ENCODE measurements at regions not wholly inside any gene's neighbourhood (a gene's known extent, or its start where the extent isn't known, plus 50 kb on each side); places are given as distances from the start of the nearest gene placed in this dataset.

DNA sequence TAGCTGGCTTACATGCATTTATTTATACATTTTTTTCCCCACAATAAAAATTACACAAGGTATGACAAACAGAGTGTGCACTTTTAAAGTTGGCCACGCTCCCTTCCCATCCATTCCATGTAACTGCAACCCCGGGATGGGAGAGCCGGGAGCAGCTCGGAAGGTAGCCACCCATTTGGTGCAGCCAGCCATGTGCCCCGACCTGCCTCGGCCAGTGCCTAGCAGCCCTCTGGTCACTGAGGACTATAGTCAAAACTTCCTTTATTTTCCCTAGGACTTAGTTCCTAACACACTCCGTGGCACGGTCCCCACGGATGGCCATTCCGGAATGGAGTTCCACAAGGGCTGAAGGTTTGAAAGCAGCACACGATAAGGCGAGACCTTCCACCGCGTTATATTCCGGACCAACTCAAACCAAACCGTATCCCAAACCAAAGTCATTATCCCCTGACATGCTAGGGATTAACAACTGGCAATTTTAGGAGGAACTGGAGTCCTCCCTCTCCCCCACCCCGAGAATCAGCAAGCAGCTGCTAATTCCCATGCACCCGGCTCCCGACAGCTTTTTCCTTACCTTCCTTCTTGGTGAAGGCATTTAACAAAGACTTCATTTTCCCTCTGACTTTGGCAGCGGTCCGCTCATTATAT is 426.4 kb downstream of the SHANK2 start:
- TF ChIP-seq, protein P1, sequence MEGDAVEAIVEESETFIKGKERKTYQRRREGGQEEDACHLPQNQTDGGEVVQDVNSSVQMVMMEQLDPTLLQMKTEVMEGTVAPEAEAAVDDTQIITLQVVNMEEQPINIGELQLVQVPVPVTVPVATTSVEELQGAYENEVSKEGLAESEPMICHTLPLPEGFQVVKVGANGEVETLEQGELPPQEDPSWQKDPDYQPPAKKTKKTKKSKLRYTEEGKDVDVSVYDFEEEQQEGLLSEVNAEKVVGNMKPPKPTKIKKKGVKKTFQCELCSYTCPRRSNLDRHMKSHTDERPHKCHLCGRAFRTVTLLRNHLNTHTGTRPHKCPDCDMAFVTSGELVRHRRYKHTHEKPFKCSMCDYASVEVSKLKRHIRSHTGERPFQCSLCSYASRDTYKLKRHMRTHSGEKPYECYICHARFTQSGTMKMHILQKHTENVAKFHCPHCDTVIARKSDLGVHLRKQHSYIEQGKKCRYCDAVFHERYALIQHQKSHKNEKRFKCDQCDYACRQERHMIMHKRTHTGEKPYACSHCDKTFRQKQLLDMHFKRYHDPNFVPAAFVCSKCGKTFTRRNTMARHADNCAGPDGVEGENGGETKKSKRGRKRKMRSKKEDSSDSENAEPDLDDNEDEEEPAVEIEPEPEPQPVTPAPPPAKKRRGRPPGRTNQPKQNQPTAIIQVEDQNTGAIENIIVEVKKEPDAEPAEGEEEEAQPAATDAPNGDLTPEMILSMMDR (IDR thresholded peaks at IDR 0.05; ENCODE audit: low read depth, low read length): no peak
- DNase-seq (ENCODE audit: low read depth in 2 of 2): peak in 1 of 2 donors; percentile 1
- no peak overlapping the region for H3K4me3 ChIP-seq (replicated peaks in 1 of 2; ENCODE audit: low read depth in 2 of 2, low read length in 2 of 2)

DNA sequence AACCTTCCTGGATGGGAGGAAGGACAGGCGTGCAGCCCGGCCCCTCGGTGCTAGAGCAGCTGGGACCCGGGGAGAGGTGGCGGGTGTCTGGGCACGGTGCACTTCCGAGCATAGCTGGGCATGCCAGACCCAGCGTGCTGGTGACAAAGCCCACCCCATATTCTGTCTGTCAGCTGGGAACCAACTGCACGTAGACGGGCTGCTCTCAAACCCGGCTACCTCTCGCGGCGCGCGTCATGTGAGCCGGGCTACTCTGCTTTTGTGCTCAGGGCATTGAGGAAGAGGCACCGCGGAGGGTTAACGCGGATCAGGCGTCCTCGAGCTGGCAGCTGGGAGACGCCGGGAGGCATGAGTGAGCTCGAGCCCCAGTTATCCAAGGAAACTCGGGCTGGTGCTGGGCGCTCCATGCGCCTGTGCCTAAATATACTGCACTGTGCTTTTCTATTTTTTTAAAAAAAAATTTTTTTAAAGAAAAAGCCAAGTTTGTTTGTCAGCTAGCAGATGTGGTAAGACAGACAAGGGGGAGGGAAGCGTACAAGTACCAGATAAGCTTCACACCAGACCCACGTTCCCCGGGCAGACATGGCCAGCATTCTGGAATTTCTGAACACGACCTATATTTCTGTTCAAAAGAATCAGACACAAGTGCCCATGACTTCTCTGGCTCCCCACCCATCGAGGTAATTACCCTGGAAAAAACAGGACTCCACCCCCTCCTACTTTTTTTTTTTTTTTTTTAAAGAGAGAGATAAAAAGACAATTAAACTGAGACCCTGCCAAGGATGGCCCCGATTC is 425.6 kb downstream of the SHANK2 start:
- no peak overlapping the region for H3K4me3 ChIP-seq (replicated peaks in 1 of 2; ENCODE audit: low read depth in 2 of 2, low read length in 2 of 2)
- TF ChIP-seq, protein P1 (IDR thresholded peaks at IDR 0.05; ENCODE audit: low read depth, low read length): no peak
- peak in 1 of 2 donors; percentile 17 for DNase-seq (ENCODE audit: low read depth in 2 of 2)

DNA sequence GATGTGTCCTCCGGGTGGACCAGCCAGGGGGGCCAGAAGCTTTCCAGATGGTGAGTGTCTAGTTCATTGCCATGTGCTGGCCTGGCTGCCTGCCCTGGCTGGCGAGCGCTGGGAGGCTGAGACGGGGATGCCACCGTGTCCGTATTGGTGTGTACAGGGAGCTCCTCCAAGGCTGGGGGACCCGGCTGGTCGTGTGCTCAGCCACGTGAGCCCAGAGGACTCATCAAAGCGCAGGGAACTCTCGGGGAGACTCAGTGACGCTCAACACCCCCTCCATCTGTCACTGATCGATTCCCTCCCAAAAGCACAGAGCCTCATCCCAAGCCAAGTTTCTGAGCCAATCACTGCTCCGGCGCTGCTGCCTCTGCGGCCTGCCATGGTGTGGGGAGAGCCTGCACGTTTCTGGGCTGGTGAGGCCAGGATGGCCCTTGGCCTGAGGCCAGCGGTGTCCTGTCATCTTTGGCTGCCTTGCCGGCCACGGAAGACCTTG is 423.7 kb downstream of the SHANK2 start:
- no peak for DNase-seq (ENCODE audit: low read depth in 2 of 2)
- no peak overlapping the region for H3K4me3 ChIP-seq (replicated peaks in 1 of 2; ENCODE audit: low read depth in 2 of 2, low read length in 2 of 2)
- TF ChIP-seq, protein P1 (IDR thresholded peaks at IDR 0.05; ENCODE audit: low read depth, low read length): no peak

DNA sequence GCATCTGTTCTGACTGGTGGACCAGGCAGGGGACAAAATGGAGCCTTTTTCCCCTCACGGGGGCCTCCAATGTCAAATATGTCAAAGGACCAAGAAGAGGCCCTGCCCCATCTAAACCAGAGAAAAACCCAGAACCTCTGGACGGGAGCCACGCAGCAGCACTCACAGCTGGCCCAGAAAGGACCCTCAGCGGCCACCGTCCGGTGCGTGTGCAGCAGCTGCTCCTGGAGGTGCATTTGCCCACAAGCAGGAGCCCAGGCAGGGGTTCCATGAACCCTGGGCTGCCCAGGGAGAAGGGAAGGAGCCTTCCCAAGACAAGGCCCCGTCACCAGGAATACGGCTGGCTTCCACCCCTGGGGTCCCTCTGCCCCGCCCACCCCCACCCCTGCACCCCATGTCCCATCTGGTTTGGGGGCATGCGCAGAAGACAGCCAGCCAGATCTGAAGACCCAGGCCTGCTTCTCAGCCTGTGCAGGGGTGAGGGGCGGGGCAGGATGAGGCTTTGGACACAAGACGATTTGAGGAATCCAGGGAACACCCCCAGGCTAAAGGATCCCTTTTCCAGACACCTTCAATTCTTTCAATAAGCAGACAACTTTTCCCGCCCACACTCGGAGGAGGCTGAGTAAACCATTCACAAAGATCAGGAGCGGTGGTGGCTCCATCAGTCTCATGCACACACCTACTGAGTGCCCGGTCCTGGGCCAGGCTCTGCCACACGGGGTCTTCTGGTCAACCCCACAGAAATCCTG is 423.1 kb downstream of the SHANK2 start:
- H3K4me3 ChIP-seq (replicated peaks in 1 of 2; ENCODE audit: low read depth in 2 of 2, low read length in 2 of 2): no peak overlapping the region
- TF ChIP-seq, protein P1 (IDR thresholded peaks at IDR 0.05; ENCODE audit: low read depth, low read length): no peak
- no peak for DNase-seq (ENCODE audit: low read depth in 2 of 2)

DNA sequence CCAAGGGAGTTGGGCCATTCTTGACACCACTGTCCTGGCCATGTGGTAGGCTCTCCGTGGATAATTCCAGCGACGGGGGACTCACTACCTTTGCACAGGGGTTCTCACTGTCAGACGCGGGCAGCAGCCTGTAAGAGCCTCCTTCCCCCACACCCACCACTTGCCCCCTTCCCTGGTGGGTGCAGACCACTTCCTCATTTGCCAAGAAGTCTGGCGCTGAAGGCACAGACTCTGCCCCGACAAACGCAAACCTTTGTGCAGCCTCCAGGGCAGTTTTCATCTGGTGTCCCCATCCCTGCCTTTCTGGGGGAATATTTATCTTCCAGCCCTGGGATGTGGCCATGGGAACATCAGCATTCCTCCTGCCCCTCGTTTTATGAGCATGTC is 422.5 kb downstream of the SHANK2 start:
- TF ChIP-seq, protein P1 (IDR thresholded peaks at IDR 0.05; ENCODE audit: low read depth, low read length): no peak
- no peak overlapping the region for H3K4me3 ChIP-seq (replicated peaks in 1 of 2; ENCODE audit: low read depth in 2 of 2, low read length in 2 of 2)
- no peak for DNase-seq (ENCODE audit: low read depth in 2 of 2)

DNA sequence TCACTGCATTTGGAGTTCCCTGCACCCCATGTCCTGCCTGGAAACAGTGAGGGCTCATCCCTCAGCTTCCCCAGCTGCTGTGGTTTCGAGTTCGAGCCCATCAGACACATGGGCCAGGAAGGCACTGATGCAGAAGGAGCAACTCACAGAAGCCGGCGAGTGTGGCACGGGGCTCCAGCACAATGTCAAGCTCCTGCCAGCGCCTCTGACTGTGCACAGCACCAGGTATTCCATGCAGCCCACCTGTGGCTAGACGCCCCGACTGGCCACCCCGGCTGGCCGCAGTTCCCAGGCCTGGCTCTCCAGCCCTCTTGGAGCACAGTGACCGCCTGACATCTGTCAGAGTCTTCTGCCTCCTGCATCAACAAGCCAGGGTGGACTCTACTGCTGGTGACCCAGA is 419.4 kb downstream of the SHANK2 start:
- no peak for DNase-seq (ENCODE audit: low read depth in 2 of 2)
- H3K4me3 ChIP-seq (replicated peaks in 1 of 2; ENCODE audit: low read depth in 2 of 2, low read length in 2 of 2): no peak overlapping the region
- TF ChIP-seq, protein P1 (IDR thresholded peaks at IDR 0.05; ENCODE audit: low read depth, low read length): no peak

Measured in cardiac fibroblast (primary cell).